GM23248 (cell line): ENCODE measurements at regions not wholly inside any gene's neighbourhood (a gene's known extent, or its start where the extent isn't known, plus 50 kb on each side); places are given as distances from the start of the nearest gene placed in this dataset.

ENCODE experiments used
- EZH2 ChIP-seq: fragments of 200-600 bp; sonication (generic); IDR thresholded peaks from 2 replicates; pipeline ENCODE4 v1.6.1; 2018; ENCODE audit warnings: antibody characterized with exemption, mild to moderate bottlenecking; ENCODE audit not compliant: insufficient read depth, poor library complexity, severe bottlenecking
- EZH2phosphoT487 ChIP-seq: fragments of 200-600 bp; sonication (generic); IDR thresholded peaks from 2 replicates; pipeline ENCODE4 v1.6.1; 2018; ENCODE audit warnings: antibody characterized with exemption, moderate library complexity, mild to moderate bottlenecking, low read depth; ENCODE audit not compliant: insufficient read depth

DNA sequence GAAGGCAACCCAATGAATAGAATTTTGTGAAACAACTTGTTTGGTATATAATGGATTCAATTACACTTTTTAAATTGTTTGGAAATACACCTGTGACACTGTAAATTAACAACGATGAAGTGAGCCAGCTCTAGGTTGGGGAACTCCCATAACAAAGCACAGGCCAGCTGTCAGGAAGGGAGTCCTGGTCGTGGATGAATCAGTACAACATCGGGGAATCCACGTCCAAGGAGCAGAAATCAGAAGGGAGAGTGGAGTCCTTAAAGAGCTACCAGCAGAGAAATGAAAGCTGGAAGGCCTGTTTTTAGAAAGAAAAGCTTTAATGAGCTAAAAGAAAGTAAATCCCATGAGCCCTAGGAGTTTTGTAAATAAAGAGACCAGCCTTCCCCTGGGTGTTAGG lies 223.1 kb upstream of the SLC35B3 start:
- TF ChIP-seq EZH2phosphoT487 (no peak), EZH2 (no peak)
